Activated CD4-positive, alpha-beta T cell treated with anti-CD3 and anti-CD28 coated beads for 24 hours (primary cell): ENCODE measurements at regions not wholly inside any gene's neighbourhood (a gene's known extent, or its start where the extent isn't known, plus 50 kb on each side); places are given as distances from the start of the nearest gene placed in this dataset.

Experiments
- DNase-seq, 2 donors: peaks; one replicate each; pipeline ENCODE4 v3.0.0-alpha.2; 2020; ENCODE audit warnings: low read depth in 2 of 2

GRCh38 chr2:2696733-2697455, 365.8 kb upstream of the MYT1L start:
- no peak for DNase-seq

GRCh38 chr2:2696325-2696724, 365.2 kb upstream of the MYT1L start:
- DNase-seq: no peak

GRCh38 chr2:2694746-2695145, 363.7 kb upstream of the MYT1L start:
- DNase-seq: no peak

- no peak for DNase-seq
Measured at GRCh38 chr2:2692599-2693389, 361.7 kb upstream of the MYT1L start.

GRCh38 chr2:2691419-2691818, 360.3 kb upstream of the MYT1L start:
- DNase-seq: no peak

GRCh38 chr2:2690985-2691384, 359.9 kb upstream of the MYT1L start:
- no peak for DNase-seq

- no peak for DNase-seq
Measured at GRCh38 chr2:2689306-2689705, 358.2 kb upstream of the MYT1L start.

- no peak for DNase-seq
Measured at GRCh38 chr2:2688254-2688653, 357.2 kb upstream of the MYT1L start.

- no peak for DNase-seq
Measured at GRCh38 chr2:2687745-2688144, 356.7 kb upstream of the MYT1L start.

- no peak for DNase-seq
Measured at GRCh38 chr2:2686222-2686621, 355.1 kb upstream of the MYT1L start.

- no peak for DNase-seq
Measured at GRCh38 chr2:2683606-2684224, 352.6 kb upstream of the MYT1L start.

GRCh38 chr2:2682700-2683342, 351.7 kb upstream of the MYT1L start:
- no peak for DNase-seq

- no peak for DNase-seq
Measured at GRCh38 chr2:2681711-2682251, 350.7 kb upstream of the MYT1L start.

- no peak for DNase-seq
Measured at GRCh38 chr2:2681085-2681484, 350.0 kb upstream of the MYT1L start.

- no peak for DNase-seq
Measured at GRCh38 chr2:2674831-2675230, 343.8 kb upstream of the MYT1L start.

- no peak for DNase-seq
Measured at GRCh38 chr2:2673406-2673805, 342.3 kb upstream of the MYT1L start.

- DNase-seq: no peak
Measured at GRCh38 chr2:2672249-2672648, 341.2 kb upstream of the MYT1L start.

- no peak for DNase-seq
Measured at GRCh38 chr2:2671826-2672225, 340.8 kb upstream of the MYT1L start.

GRCh38 chr2:2669316-2669715, 338.2 kb upstream of the MYT1L start:
- no peak for DNase-seq

- DNase-seq: no peak
Measured at GRCh38 chr2:2668681-2669265, 337.7 kb upstream of the MYT1L start.

GRCh38 chr2:2667690-2668089, 336.6 kb upstream of the MYT1L start:
- DNase-seq: no peak

GRCh38 chr2:2665834-2666133, 334.7 kb upstream of the MYT1L start:
- no peak for DNase-seq
